Small intestine (tissue), 7 donors: ENCODE measurements at regions not wholly inside any gene's neighbourhood (a gene's known extent, or its start where the extent isn't known, plus 50 kb on each side); places are given as distances from the start of the nearest gene placed in this dataset.

ENCODE experiments used
- DNase-seq, 2 donors: peaks; one replicate each; pipeline versions ENCODE4 v3.0.0 to v3.0.0-alpha.2; 2013
- FAIRE-seq: peaks from 2 replicates; lab custom pipeline; 2012; peaks lifted over from hg19 to GRCh38; lab: Jason Lieb, UNC
- H3K27ac ChIP-seq, 3 donors: one replicate each; pipeline ENCODE4 v1.5.1; 2013; ENCODE audit warnings: low read length in 2 of 3, mild to moderate bottlenecking in 2 of 3, control low read depth in 1 of 3, inconsistent platforms in 1 of 3, low read depth in 1 of 3, moderate library complexity in 1 of 3
- H3K27me3 ChIP-seq, 3 donors: one replicate each; pipeline ENCODE4 v1.6.1; 2013; ENCODE audit warnings: low read length in 3 of 3, inconsistent platforms in 1 of 3; ENCODE audit not compliant: control insufficient read depth in 3 of 3, insufficient read depth in 3 of 3
- H3K36me3 ChIP-seq, 3 donors: one replicate each; pipeline ENCODE4 v1.6.1; 2013; ENCODE audit warnings: low read length in 3 of 3, inconsistent platforms in 1 of 3, low read depth in 1 of 3, mild to moderate bottlenecking in 1 of 3, moderate library complexity in 1 of 3; ENCODE audit not compliant: control insufficient read depth in 3 of 3, insufficient read depth in 2 of 3
- H3K4me1 ChIP-seq, 3 donors: one replicate each; pipeline ENCODE4 v1.6.1; 2013; ENCODE audit warnings: low read length in 2 of 3, inconsistent platforms in 1 of 3, low read depth in 1 of 3, mild to moderate bottlenecking in 1 of 3, moderate library complexity in 1 of 3; ENCODE audit not compliant: control insufficient read depth in 3 of 3, insufficient read depth in 2 of 3
- H3K4me3 ChIP-seq, 3 donors: one replicate each; pipeline ENCODE4 v1.5.1; 2013; ENCODE audit warnings: low read length in 3 of 3, control low read depth in 1 of 3, inconsistent platforms in 1 of 3, low read depth in 1 of 3, mild to moderate bottlenecking in 1 of 3, moderate library complexity in 1 of 3
- H3K9me3 ChIP-seq, 2 donors: one replicate each; pipeline ENCODE4 v1.6.1; 2013; ENCODE audit warnings: low read depth in 1 of 2, low read length in 1 of 2; ENCODE audit not compliant: control insufficient read depth in 2 of 2, insufficient read depth in 1 of 2
- WGBS, 3 donors: extraction: QIAGEN DNeasy Blood & Tissue Kit; methylation state at CpG; one replicate each; pipeline ENCODE4 v1.1.7; 2013; 5-methylcytosine and 5-hydroxymethylcytosine counted together
- donor health status: healthy with polysubstance abuse.
- donor health status: control.
- donor health status: control.
- donor health status: Bipolar disorder and iron deficiency.
- donor health status: healthy.

DNA sequence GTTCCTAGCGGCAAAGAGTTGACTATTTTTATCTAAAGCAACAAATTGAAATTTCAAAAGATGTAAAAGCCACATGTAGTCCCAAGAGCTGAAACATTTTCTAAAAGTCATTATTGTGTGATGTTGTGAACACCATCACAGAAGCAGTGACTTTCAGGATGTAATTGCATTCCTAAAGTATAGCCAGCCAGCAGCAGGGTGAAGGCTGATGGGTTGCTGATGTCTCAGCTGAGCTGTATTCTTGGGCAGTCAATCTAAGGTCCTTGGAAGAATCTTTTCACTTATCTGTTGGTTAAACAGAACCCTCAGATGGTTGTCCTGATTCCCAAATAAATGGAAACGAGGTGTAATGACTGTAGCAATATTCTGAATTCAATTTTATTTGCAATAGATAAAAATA lies 237.4 kb upstream of the WWC1 start:
- no peak for DNase-seq
- peaks cover 0 to 7% of the 10 kb centered on the region in 2 donors for H3K9me3 ChIP-seq
- no peaks in the 10 kb centered on the region for H3K4me1 ChIP-seq
- H3K4me3 ChIP-seq = no peak overlapping the region
- 49 to 67% (median 51%) methylated on average over 2 of the region's 2 CpGs for WGBS, 3 donors
- no peak overlapping the region for H3K27ac ChIP-seq
- no peak for FAIRE-seq
- peaks cover 0 to 3% (median 0%) of the 10 kb centered on the region in 3 donors for H3K27me3 ChIP-seq
- H3K36me3 ChIP-seq = no peaks in the 10 kb centered on the region

DNA sequence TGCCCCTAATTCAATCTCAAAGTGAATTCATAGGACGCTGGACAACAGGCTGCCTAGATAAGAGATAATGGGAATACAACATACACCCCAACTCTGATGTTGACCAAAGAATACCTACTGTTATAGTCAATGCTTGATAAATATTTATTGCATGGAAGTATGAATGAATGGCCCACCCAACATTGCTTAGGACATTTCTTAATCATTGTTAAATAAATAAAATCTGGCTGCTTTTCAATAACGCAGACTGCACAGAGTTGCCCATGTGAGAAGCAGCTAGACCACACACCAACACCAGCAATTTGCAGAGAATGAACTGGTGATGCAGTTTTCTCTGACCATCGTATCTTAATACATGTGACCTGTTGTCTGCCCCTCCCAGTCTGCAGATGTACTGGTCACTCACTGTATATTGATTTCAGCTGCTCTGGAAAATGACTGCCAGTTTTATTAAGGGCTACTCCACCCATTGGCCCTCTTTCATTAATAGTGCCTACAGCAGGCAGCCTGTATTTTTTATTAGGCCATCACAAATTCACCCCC lies 236.2 kb upstream of the WWC1 start:
- H3K4me3 ChIP-seq = no peak overlapping the region
- H3K9me3 ChIP-seq = peaks cover 0 to 7% of the 10 kb centered on the region in 2 donors
- no peaks in the 10 kb centered on the region for H3K36me3 ChIP-seq
- FAIRE-seq (no peak), DNase-seq (no peak)
- H3K27me3 ChIP-seq = peaks cover 0 to 3% (median 0%) of the 10 kb centered on the region in 3 donors
- no peaks in the 10 kb centered on the region for H3K4me1 ChIP-seq
- 59 to 63% (median 62%) methylated on average over 3 of the region's 3 CpGs for WGBS, 3 donors
- no peak overlapping the region for H3K27ac ChIP-seq

DNA sequence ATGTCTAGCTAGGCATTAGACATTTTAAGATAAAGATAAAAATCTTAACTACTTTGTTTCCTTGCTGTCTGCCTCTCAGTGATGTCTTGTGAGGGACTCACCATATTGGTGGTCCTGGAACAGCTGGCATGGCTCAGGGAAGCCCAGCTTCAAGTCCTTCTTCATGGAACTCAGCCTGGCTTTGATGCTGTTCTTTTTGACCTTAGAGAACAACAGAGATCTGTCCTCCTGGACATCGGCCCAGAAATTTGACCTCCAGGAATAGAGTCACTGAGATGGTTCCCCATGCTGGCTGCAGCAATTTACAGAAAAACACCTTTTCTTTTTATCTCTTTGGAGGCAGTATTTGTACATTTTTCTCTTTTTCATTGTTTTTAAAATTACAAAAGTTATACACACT lies 235.5 kb upstream of the WWC1 start:
- Histone ChIP-seq H3K4me3 (no peak overlapping the region), H3K27me3 (peaks cover 0 to 3% (median 0%) of the 10 kb centered on the region in 3 donors), H3K36me3 (no peaks in the 10 kb centered on the region), H3K27ac (no peak overlapping the region), H3K4me1 (no peaks in the 10 kb centered on the region), H3K9me3 (peaks cover 0 to 7% of the 10 kb centered on the region in 2 donors)
- DNase-seq (no peak), FAIRE-seq (no peak)
- WGBS, 3 donors = 58 to 63% (median 59%) methylated on average over 1 of the region's 1 CpG

DNA sequence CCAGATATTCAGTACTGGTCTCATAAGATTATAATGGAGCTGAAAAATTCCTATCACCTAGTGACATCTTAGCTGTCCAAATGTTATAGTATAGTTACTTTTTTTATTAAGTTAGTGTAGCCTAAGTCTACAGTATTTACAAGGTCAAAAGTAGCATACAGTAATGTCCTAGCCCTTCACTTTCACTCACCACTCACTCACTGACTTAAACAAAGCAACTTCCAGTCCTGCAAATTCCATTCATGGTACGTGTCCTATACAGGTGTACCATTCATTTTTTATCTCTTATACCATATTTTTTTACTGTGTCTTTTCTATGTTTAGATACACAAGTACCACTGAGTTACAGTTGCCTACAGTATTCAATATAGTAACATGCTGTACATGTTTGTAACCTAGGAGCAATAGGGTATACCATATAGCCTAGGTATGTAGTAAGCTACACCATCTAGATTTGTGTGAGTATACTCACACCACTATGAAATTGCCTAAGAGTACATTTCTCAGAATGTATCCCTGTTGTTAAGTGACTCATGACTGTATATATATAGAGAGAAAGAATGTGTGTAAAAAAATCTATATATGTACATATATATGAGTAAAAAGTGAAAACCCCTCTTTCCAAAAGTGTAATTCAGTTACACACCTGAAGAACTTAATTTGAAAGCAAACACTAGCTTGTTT lies 234.8 kb upstream of the WWC1 start:
- H3K4me1 ChIP-seq = no peaks in the 10 kb centered on the region
- DNase-seq = no peak
- H3K36me3 ChIP-seq = no peaks in the 10 kb centered on the region
- H3K9me3 ChIP-seq = peaks cover 0 to 7% of the 10 kb centered on the region in 2 donors
- H3K27ac ChIP-seq = no peak overlapping the region
- no peak overlapping the region for H3K4me3 ChIP-seq
- H3K27me3 ChIP-seq = peaks cover 0 to 3% (median 0%) of the 10 kb centered on the region in 3 donors
- FAIRE-seq = no peak
- 63 to 84% (median 74%) methylated on average over 1 of the region's 1 CpG for WGBS, 3 donors

GRCh38 chr5:168057905-168058304 lies 233.5 kb upstream of the WWC1 start:
- DNase-seq (no peak), FAIRE-seq (no peak)
- Histone ChIP-seq H3K4me3 (no peak overlapping the region), H3K36me3 (no peaks in the 10 kb centered on the region), H3K9me3 (peaks cover 0 to 7% of the 10 kb centered on the region in 2 donors), H3K4me1 (no peaks in the 10 kb centered on the region), H3K27me3 (peaks cover 0 to 3% (median 0%) of the 10 kb centered on the region in 3 donors), H3K27ac (no peak overlapping the region)
- WGBS, 3 donors = 74 to 90% (median 85%) methylated on average over 7 of the region's 7 CpGs

DNA sequence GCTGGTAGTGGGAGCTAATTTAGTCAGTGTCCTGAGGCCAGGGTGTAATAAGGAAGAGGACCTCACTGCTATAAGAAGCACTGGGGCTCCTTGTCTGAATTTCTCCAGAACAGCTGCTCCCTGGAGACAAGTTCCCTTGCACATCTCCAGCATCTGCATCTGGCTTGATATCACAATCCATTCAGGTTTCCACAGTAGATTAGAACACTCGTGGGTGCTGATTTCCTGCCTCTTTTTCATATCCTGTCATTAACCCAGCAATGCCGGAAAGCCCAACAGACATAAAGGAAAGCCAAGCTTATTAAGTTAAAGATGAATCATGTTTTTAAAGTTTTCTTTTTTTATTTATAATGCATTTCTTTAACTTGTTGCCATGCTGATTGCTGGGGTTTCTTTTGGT lies 232.3 kb upstream of the WWC1 start:
- no peaks in the 10 kb centered on the region for H3K4me1 ChIP-seq
- no peak overlapping the region for H3K27ac ChIP-seq
- H3K36me3 ChIP-seq = no peaks in the 10 kb centered on the region
- peaks cover 0 to 3% (median 0%) of the 10 kb centered on the region in 3 donors for H3K27me3 ChIP-seq
- H3K9me3 ChIP-seq = peaks cover 0 to 7% of the 10 kb centered on the region in 2 donors
- DNase-seq (no peak), FAIRE-seq (no peak)
- WGBS, 3 donors = 35 to 56% (median 44%) methylated on average over 2 of the region's 2 CpGs
- H3K4me3 ChIP-seq = no peak overlapping the region

DNA sequence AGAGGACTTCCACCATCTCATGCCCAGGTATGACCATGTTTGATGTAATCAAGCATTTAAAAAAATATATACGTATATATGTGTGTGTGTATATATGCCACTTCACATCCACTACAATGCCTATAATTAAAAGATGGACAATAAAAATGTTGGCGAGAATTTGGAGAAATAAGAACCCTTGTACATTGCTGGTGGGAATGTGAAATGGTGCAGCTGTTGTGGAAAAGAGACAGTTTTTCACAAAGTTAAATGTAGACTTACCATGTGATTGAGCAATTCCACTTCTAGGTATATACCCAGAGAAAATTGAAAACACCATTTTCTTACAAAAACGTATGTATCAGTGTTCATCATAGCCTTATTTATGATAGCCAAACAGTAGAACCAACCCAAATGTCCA lies 229.2 kb upstream of the WWC1 start:
- WGBS, 3 donors = 74 to 85% (median 85%) methylated on average over 3 of the region's 3 CpGs
- no peak for FAIRE-seq

DNA sequence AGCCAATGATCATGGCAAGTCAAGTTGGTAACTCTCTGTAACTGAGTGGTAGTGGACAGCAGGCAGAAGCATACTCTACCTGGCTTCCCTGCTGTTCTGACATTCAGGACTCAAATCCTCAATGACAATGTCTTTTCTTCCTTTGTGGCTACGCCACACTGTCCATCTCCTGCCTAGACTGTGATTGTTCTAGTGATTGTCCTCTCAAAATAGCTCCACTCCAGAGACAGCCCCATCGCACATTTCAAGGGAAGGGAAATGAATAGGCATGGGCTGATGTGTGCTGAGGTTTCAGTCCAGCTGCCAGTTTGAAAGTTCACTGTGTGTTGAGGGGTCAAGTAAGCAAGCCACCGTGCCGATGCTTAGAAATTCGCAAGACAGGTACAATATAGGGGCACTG lies 227.0 kb upstream of the WWC1 start:
- Histone ChIP-seq H3K27me3 (peaks cover 0 to 3% (median 0%) of the 10 kb centered on the region in 3 donors), H3K36me3 (no peaks in the 10 kb centered on the region), H3K4me3 (no peak overlapping the region), H3K9me3 (no peaks in the 10 kb centered on the region), H3K4me1 (no peaks in the 10 kb centered on the region), H3K27ac (no peak overlapping the region)
- DNase-seq (no peak), FAIRE-seq (no peak)
- WGBS, 3 donors = 80 to 89% (median 85%) methylated on average over 5 of the region's 5 CpGs

More for the DNA sequence above, 229.2 kb upstream of the WWC1 start:
- Histone ChIP-seq H3K4me1 (no peaks in the 10 kb centered on the region), H3K4me3 (no peak overlapping the region), H3K36me3 (no peaks in the 10 kb centered on the region), H3K27me3 (peaks cover 0 to 3% (median 0%) of the 10 kb centered on the region in 3 donors), H3K27ac (no peak overlapping the region), H3K9me3 (peaks cover 0 to 7% of the 10 kb centered on the region in 2 donors)
- no peak for DNase-seq
